BLaER1 treated with 17β-estradiol and CSF1 and Interleukin-3, amounts not matched to agents 10 nM and 100 nM (cell line): ENCODE measurements at regions not wholly inside any gene's neighbourhood (a gene's known extent, or its start where the extent isn't known, plus 50 kb on each side); places are given as distances from the start of the nearest gene placed in this dataset.
"Not testable (repeated sequence)": the region's sequence is repeated elsewhere in the genome, so short reads cannot be mapped to it uniquely, and the experiment has no call there.

Experiments
- H3K27ac ChIP-seq, 11 experiments: shearing (Covaris generic); formaldehyde crosslinking; 2 replicates each; pipeline ENCODE4 v1.8.1; 2022
- H3K27me3 ChIP-seq, 11 experiments: shearing (Covaris generic); formaldehyde crosslinking; 2 replicates each; pipeline ENCODE4 v1.8.1; 2022
- H3K36me3 ChIP-seq, 11 experiments: shearing (Covaris generic); formaldehyde crosslinking; 2 replicates each; pipeline ENCODE4 v1.8.1; 2022
- H3K4me1 ChIP-seq, 10 experiments: shearing (Covaris generic); formaldehyde crosslinking; 2 replicates each; pipeline ENCODE4 v1.8.1; 2022
- H3K4me2 ChIP-seq, 11 experiments: shearing (Covaris generic); formaldehyde crosslinking; 2 replicates each; pipeline ENCODE4 v1.8.1; 2022
- H3K4me3 ChIP-seq, 10 experiments: shearing (Covaris generic); formaldehyde crosslinking; 2 replicates each; pipeline ENCODE4 v1.8.1; 2022
- H3K9ac ChIP-seq, 11 experiments: shearing (Covaris generic); formaldehyde crosslinking; 2 replicates each; pipeline ENCODE4 v1.8.1; 2022
- H3K9me3 ChIP-seq, 11 experiments: shearing (Covaris generic); formaldehyde crosslinking; replicated peaks in 1 of 11; 2 replicates each; pipeline ENCODE4 v1.8.1; 2022
- H4K20me1 ChIP-seq, 11 experiments: shearing (Covaris generic); formaldehyde crosslinking; 2 replicates each; pipeline ENCODE4 v1.8.1; 2022
- Cebpa-rat ChIP-seq, 11 experiments: shearing (Covaris generic); IDR thresholded peaks; 2 replicates each; pipeline ENCODE4 v1.8.1; 2022

- Histone ChIP-seq H3K9me3 (peaks cover 0 to 11% (median 0%) of the 10 kb centered on the region in 11 experiments; a peak in 3 of 22 replicates), H3K27me3 (peaks cover 0 to 54% (median 0%) of the 10 kb centered on the region in 11 experiments; a peak in 4 of 22 replicates), H3K9ac (no peak overlapping the region), H3K4me1 (peaks cover 0 to 23% (median 2%) of the 10 kb centered on the region in 10 experiments; a peak in 13 of 20 replicates), H3K36me3 (no peaks in the 10 kb centered on the region), H3K4me3 (no peak overlapping the region), H3K4me2 (peak overlapping the region in 3 of 11 experiments; percentile 50 to 58 (median 50); a peak in 6 of 22 replicates), H4K20me1 (no peaks in the 10 kb centered on the region), H3K27ac (peak overlapping the region in 2 of 11 experiments; percentile 59; a peak in 4 of 22 replicates)
- TF ChIP-seq Cebpa-rat (IDR thresholded peaks at IDR 0.05) = no peak
Measured at GRCh38 chr11:50192743-50193142, 160.1 kb downstream of the OR4C45 start.

- Histone ChIP-seq H3K4me2 (no peak overlapping the region), H3K4me3 (no peak overlapping the region), H3K27ac (no peak overlapping the region), H4K20me1 (no peaks in the 10 kb centered on the region), H3K9ac (no peak overlapping the region), H3K4me1 (no peaks in the 10 kb centered on the region), H3K9me3 (peaks cover 0 to 29% (median 6%) of the 10 kb centered on the region in 11 experiments; a peak in 8 of 22 replicates), H3K27me3 (no peaks in the 10 kb centered on the region), H3K36me3 (no peaks in the 10 kb centered on the region)
- no peak for TF ChIP-seq Cebpa-rat (IDR thresholded peaks at IDR 0.05)
Measured at GRCh38 chr11:50214376-50214775, 181.7 kb downstream of the OR4C45 start.

GRCh38 chr11:50220651-50221050, 188.0 kb downstream of the OR4C45 start:
- H3K27me3 ChIP-seq = no peaks in the 10 kb centered on the region
- no peaks in the 10 kb centered on the region for H3K9me3 ChIP-seq
- no peak for TF ChIP-seq Cebpa-rat (IDR thresholded peaks at IDR 0.05)
- peak overlapping the region in 1 of 11 experiments; percentile 15; a peak in 2 of 22 replicates for H3K4me2 ChIP-seq
- H3K9ac ChIP-seq = no peak overlapping the region
- no peaks in the 10 kb centered on the region for H4K20me1 ChIP-seq
- no peak overlapping the region for H3K27ac ChIP-seq
- peaks cover 0 to 5% (median 0%) of the 10 kb centered on the region in 10 experiments; a peak in 2 of 20 replicates for H3K4me1 ChIP-seq
- no peaks in the 10 kb centered on the region for H3K36me3 ChIP-seq
- no peak overlapping the region for H3K4me3 ChIP-seq

GRCh38 chr11:50238368-50238767, 205.7 kb downstream of the OR4C45 start:
- not testable (repeated sequence) for H3K9me3 ChIP-seq, H4K20me1 ChIP-seq, H3K4me1 ChIP-seq, H3K27me3 ChIP-seq, H3K36me3 ChIP-seq, H3K9ac ChIP-seq, H3K4me3 ChIP-seq, H3K4me2 ChIP-seq, H3K27ac ChIP-seq

- Histone ChIP-seq H3K36me3 (no peaks in the 10 kb centered on the region), H3K27ac (no peak overlapping the region), H3K4me3 (no peak overlapping the region), H3K27me3 (no peaks in the 10 kb centered on the region), H3K9ac (no peak overlapping the region), H3K4me2 (no peak overlapping the region), H3K4me1 (no peaks in the 10 kb centered on the region), H4K20me1 (no peaks in the 10 kb centered on the region), H3K9me3 (peaks cover 0 to 16% (median 6%) of the 10 kb centered on the region in 11 experiments; a peak in 11 of 22 replicates)
- TF ChIP-seq Cebpa-rat (IDR thresholded peaks at IDR 0.05) = no peak
Measured at GRCh38 chr11:50246183-50246582, 213.5 kb downstream of the OR4C45 start.

GRCh38 chr11:50246699-50247098, 214.0 kb downstream of the OR4C45 start:
- TF ChIP-seq Cebpa-rat (IDR thresholded peaks at IDR 0.05) = no peak
- no peaks in the 10 kb centered on the region for H3K27me3 ChIP-seq
- H3K4me1 ChIP-seq = no peaks in the 10 kb centered on the region
- no peak overlapping the region for H3K4me3 ChIP-seq
- H3K27ac ChIP-seq = no peak overlapping the region
- no peak overlapping the region for H3K4me2 ChIP-seq
- no peak overlapping the region for H3K9ac ChIP-seq
- no peaks in the 10 kb centered on the region for H4K20me1 ChIP-seq
- peaks cover 0 to 16% (median 6%) of the 10 kb centered on the region in 11 experiments; a peak in 11 of 22 replicates for H3K9me3 ChIP-seq
- no peaks in the 10 kb centered on the region for H3K36me3 ChIP-seq

GRCh38 chr11:50247309-50247874, 214.7 kb downstream of the OR4C45 start:
- Histone ChIP-seq H3K9ac (no peak overlapping the region), H3K36me3 (no peaks in the 10 kb centered on the region), H3K27me3 (no peaks in the 10 kb centered on the region), H3K9me3 (peaks cover 0 to 16% (median 6%) of the 10 kb centered on the region in 11 experiments; a peak in 11 of 22 replicates), H3K4me3 (no peak overlapping the region), H3K4me2 (no peak overlapping the region), H4K20me1 (no peaks in the 10 kb centered on the region), H3K27ac (no peak overlapping the region), H3K4me1 (no peaks in the 10 kb centered on the region)
- no peak for TF ChIP-seq Cebpa-rat (IDR thresholded peaks at IDR 0.05)

GRCh38 chr11:50267851-50268250, 235.2 kb downstream of the OR4C45 start:
- Histone ChIP-seq H4K20me1 (no peaks in the 10 kb centered on the region), H3K4me1 (no peaks in the 10 kb centered on the region), H3K4me3 (no peak overlapping the region), H3K27ac (no peak overlapping the region), H3K9ac (no peak overlapping the region), H3K4me2 (no peak overlapping the region), H3K27me3 (no peaks in the 10 kb centered on the region), H3K9me3 (0 out of 22 replicates have a peak, but pooled peaks cover 0 to 3% (median 0%) of the 10 kb centered on the region in 11 experiments), H3K36me3 (no peaks in the 10 kb centered on the region)
- no peak for TF ChIP-seq Cebpa-rat (IDR thresholded peaks at IDR 0.05)

- no peaks in the 10 kb centered on the region for H3K27me3 ChIP-seq
- no peaks in the 10 kb centered on the region for H3K4me1 ChIP-seq
- H3K36me3 ChIP-seq = no peaks in the 10 kb centered on the region
- H3K27ac ChIP-seq = no peak overlapping the region
- H3K4me2 ChIP-seq = no peak overlapping the region
- TF ChIP-seq Cebpa-rat (IDR thresholded peaks at IDR 0.05) = no peak
- H3K9ac ChIP-seq = no peak overlapping the region
- no peaks in the 10 kb centered on the region for H4K20me1 ChIP-seq
- peaks cover 0 to 6% (median 0%) of the 10 kb centered on the region in 11 experiments; a peak in 2 of 22 replicates for H3K9me3 ChIP-seq
- no peak overlapping the region for H3K4me3 ChIP-seq
Measured at GRCh38 chr11:50275133-50275532, 242.5 kb downstream of the OR4C45 start.

GRCh38 chr11:50278756-50279155, 246.1 kb downstream of the OR4C45 start:
- Histone ChIP-seq H3K4me2 (no peak overlapping the region), H3K27ac (no peak overlapping the region), H3K9ac (no peak overlapping the region), H3K27me3 (no peaks in the 10 kb centered on the region), H3K9me3 (peaks cover 0 to 6% (median 0%) of the 10 kb centered on the region in 11 experiments; a peak in 2 of 22 replicates), H3K4me3 (no peak overlapping the region), H3K4me1 (no peaks in the 10 kb centered on the region), H3K36me3 (no peaks in the 10 kb centered on the region), H4K20me1 (no peaks in the 10 kb centered on the region)
- TF ChIP-seq Cebpa-rat (IDR thresholded peaks at IDR 0.05) = no peak
